ENCODE measurements at regions not wholly inside any gene's neighbourhood (a gene's known extent, or its start where the extent isn't known, plus 50 kb on each side); places are given as distances from the start of the nearest gene placed in this dataset.
"Not testable (repeated sequence)": the region's sequence is repeated elsewhere in the genome, so short reads cannot be mapped to it uniquely, and the experiment has no call there.

GRCh38 chr17:30579610-30580315, 102.6 kb downstream of the GOSR1 start (continued):
- no peak for TF ChIP-seq REST (IDR thresholded peaks at IDR 0.05; ENCODE audit: low read depth)
- no peak for TF ChIP-seq EGR1 (IDR thresholded peaks at IDR 0.05; ENCODE audit: low read depth)

- ATAC-seq: not testable (repeated sequence)
Observed at GRCh38 chr17:30578015-30578717, 101.0 kb downstream of the GOSR1 start.

More at GRCh38 chr17:30578015-30578717, 101.0 kb downstream of the GOSR1 start:
- H3K9me2 ChIP-seq (ENCODE audit: insufficient read depth); H3K4me1 ChIP-seq (ENCODE audit: control insufficient read depth in 1 of 2, insufficient read depth in 2 of 2, low read length in 2 of 2); H3K4me2 ChIP-seq (ENCODE audit: low read length); CTCF ChIA-PET; RAD21 ChIA-PET (ENCODE audit: low non-redundant PET in 1 of 2, low total read pairs in 2 of 2, uncharacterized antibody in 2 of 2, unreplicated experiment in 2 of 2); DNase-seq (ENCODE audit: low read depth, low spot score); H3K27ac ChIP-seq (ENCODE audit: low read depth, low read length); H3K9me3 ChIP-seq (ENCODE audit: control insufficient read depth in 1 of 2, insufficient read depth in 1 of 2, low read depth in 1 of 2, low read length in 2 of 2); H3K4me3 ChIP-seq (replicated peaks in 1 of 2; ENCODE audit: low read depth in 1 of 2, low read length in 2 of 2); H2AFZ ChIP-seq (ENCODE audit: low read depth, low read length, poor library complexity, severe bottlenecking); H4K20me1 ChIP-seq (ENCODE audit: insufficient read depth); intact Hi-C loops (cut with micrococcal nuclease); POLR2A ChIA-PET; H3K36me3 ChIP-seq (ENCODE audit: control insufficient read depth in 1 of 2, insufficient read depth in 2 of 2, low read length in 2 of 2); BruUV-seq (replicated peaks); H3K9ac ChIP-seq (ENCODE audit: low read length); H3K27me3 ChIP-seq (ENCODE audit: insufficient read depth, low read length); H3K79me2 ChIP-seq (ENCODE audit: insufficient read depth, low read length): not testable (repeated sequence)

Data from HCT116 (cell line).